GM12878 (cell line): ENCODE measurements at regions not wholly inside any gene's neighbourhood (a gene's known extent, or its start where the extent isn't known, plus 50 kb on each side); places are given as distances from the start of the nearest gene placed in this dataset.

Experiments used
- ATAC-seq: fragments of 200-7000 bp; cut with Tn5 transposase; 3 replicates; pipeline ENCODE4 v1.9.1; 2020; ENCODE audit warnings: mild to moderate bottlenecking, moderate library complexity
- BruUV-seq: library from RNA; stranded (reverse); fragments of 400-500 nt; replicated peaks from 2 replicates; lab custom pipeline; 2021; lab: Mats Ljungman, UMichigan
- CTCF ChIA-PET: fragments of 300-600 bp; sonication (Branson Sonifier 250); formaldehyde crosslinking; extraction: SDS; loops from one replicate; lab custom pipeline; 2021; ENCODE audit warnings: inconsistent platforms; lab: Yijun Ruan, JAX
- POLR2A ChIA-PET: fragments of 350-600 bp; formaldehyde crosslinking; extraction: SDS; loops from one replicate; lab custom pipeline; 2021; ENCODE audit warnings: inconsistent platforms; lab: Charles Lee
- RAD21 ChIA-PET: fragments of 300-600 bp; sonication (Branson Sonifier 250); formaldehyde crosslinking; loops from one replicate; lab custom pipeline; 2023; ENCODE audit warnings: antibody characterized with exemption; ENCODE audit not compliant: unreplicated experiment; lab: Charles Lee
- SMC1A ChIA-PET: fragments of 300-600 bp; sonication (Branson Sonifier 250); formaldehyde crosslinking; loops from one replicate; lab custom pipeline; 2023; ENCODE audit not compliant: unreplicated experiment, uncharacterized antibody; lab: Charles Lee
- DNase-seq: peaks from one replicate; pipeline ENCODE4 v3.0.0-alpha.2; 2011; ENCODE audit warnings: low read depth, low spot score
- FAIRE-seq: peaks from 3 replicates; lab custom pipeline; 2011; peaks lifted over from hg19 to GRCh38; lab: Jason Lieb, UNC
- H2AFZ ChIP-seq: 2 replicates; pipeline ENCODE4 v1.6.0; 2011; ENCODE audit warnings: low read depth, low read length, control low read depth; ENCODE audit not compliant: control insufficient read depth
- H3K27ac ChIP-seq: 2 replicates; pipeline ENCODE4 v1.5.1; 2011; ENCODE audit warnings: control low read depth; ENCODE audit not compliant: control insufficient read depth, insufficient read depth
- H3K27me3 ChIP-seq, 2 experiments: replicated peaks in 1 of 2; 2 replicates each; pipeline versions ENCODE4 v1.6.0 to v1.6.1; 2011; ENCODE audit warnings: low read length in 1 of 2; ENCODE audit not compliant: control insufficient read depth in 2 of 2, insufficient read depth in 2 of 2
- H3K36me3 ChIP-seq, 2 experiments: 2 replicates each; pipeline ENCODE4 v1.5.1; 2011; ENCODE audit warnings: low read length in 1 of 2; ENCODE audit not compliant: control insufficient read depth in 2 of 2, insufficient read depth in 2 of 2
- H3K4me1 ChIP-seq: 2 replicates; pipeline ENCODE4 v1.6.1; 2011; ENCODE audit warnings: mild to moderate bottlenecking, low read length, moderate library complexity, mixed read lengths; ENCODE audit not compliant: control insufficient read depth, insufficient read depth
- H3K4me2 ChIP-seq: 2 replicates; pipeline ENCODE4 v1.6.0; 2011; ENCODE audit warnings: control low read depth; ENCODE audit not compliant: control insufficient read depth, insufficient read depth
- H3K4me3 ChIP-seq: fragments of 200-600 bp; sonication (generic); 2 replicates; pipeline ENCODE4 v1.5.1; 2016
- H3K79me2 ChIP-seq: 2 replicates; pipeline ENCODE4 v1.6.0; 2011; ENCODE audit warnings: low read length; ENCODE audit not compliant: control insufficient read depth, insufficient read depth
- H3K9ac ChIP-seq: 2 replicates; pipeline ENCODE4 v1.8.0; 2011; ENCODE audit warnings: low read length, control low read depth, mixed read lengths; ENCODE audit not compliant: control insufficient read depth, insufficient read depth
- H3K9me3 ChIP-seq: replicated peaks from 3 replicates; pipeline ENCODE4 v1.5.1; 2011; ENCODE audit warnings: mild to moderate bottlenecking, low read length; ENCODE audit not compliant: control insufficient read depth, insufficient read depth
- H4K20me1 ChIP-seq: 2 replicates; pipeline ENCODE4 v1.6.0; 2011; ENCODE audit not compliant: control insufficient read depth, insufficient read depth
- BCL11A ChIP-seq: IDR thresholded peaks from 2 replicates; pipeline ENCODE4 v1.6.1; 2011; ENCODE audit warnings: low read depth, low read length
- CBX3 ChIP-seq: fragments of 200-600 bp; sonication (generic); IDR thresholded peaks from 2 replicates; pipeline ENCODE4 v1.6.1; 2016; ENCODE audit warnings: low read depth, borderline replicate concordance
- DPF2 ChIP-seq: fragments of 450-650 bp; IDR thresholded peaks from 2 replicates; pipeline ENCODE4 v1.6.1; 2017; ENCODE audit warnings: mild to moderate bottlenecking
- GATAD2B ChIP-seq: fragments of 450-650 bp; conservative IDR thresholded peaks from 2 replicates; pipeline ENCODE4 v1.6.1; 2017; ENCODE audit warnings: low read depth, mild to moderate bottlenecking, moderate library complexity
- NFYB ChIP-seq: IDR thresholded peaks from 2 replicates; pipeline ENCODE4 v1.6.1; 2011; ENCODE audit warnings: low read depth, mild to moderate bottlenecking, low read length, improper control_type of control experiment, moderate library complexity; ENCODE audit not compliant: insufficient read depth
- RCOR1 ChIP-seq: conservative IDR thresholded peaks from 2 replicates; pipeline ENCODE4 v1.6.1; 2012; ENCODE audit warnings: low read depth, low read length, improper control_type of control experiment
- TCF12 ChIP-seq: IDR thresholded peaks from 2 replicates; pipeline ENCODE4 v1.6.1; 2011; ENCODE audit warnings: low read depth, mild to moderate bottlenecking, low read length
- TCF7 ChIP-seq: IDR thresholded peaks from 2 replicates; pipeline ENCODE4 v1.6.1; 2014; ENCODE audit warnings: antibody characterized with exemption, borderline replicate concordance
- WRNIP1 ChIP-seq: IDR thresholded peaks from 2 replicates; pipeline ENCODE4 v1.6.1; 2011; ENCODE audit warnings: low read depth, low read length, improper control_type of control experiment, borderline replicate concordance
- ZBTB11 ChIP-seq: fragments of 450-650 bp; formaldehyde crosslinking; IDR thresholded peaks from 2 replicates; pipeline ENCODE4 v1.5.0; 2022; ENCODE audit warnings: mild to moderate bottlenecking, missing genetic modification characterization
- ZBTB4 ChIP-seq: fragments of 450-650 bp; formaldehyde crosslinking; IDR thresholded peaks from 2 replicates; pipeline ENCODE4 v1.4.0; 2022; ENCODE audit warnings: mild to moderate bottlenecking, moderate library complexity
- WGBS: methylation state at CpG from one replicate; pipeline ENCODE4 v1.1.6; 2016; ENCODE audit warnings: low lambda C conversion rate; ENCODE audit not compliant: insufficient replicate concordance, insufficient coverage; ENCODE audit errors: missing lambda C conversion rate; 5-methylcytosine and 5-hydroxymethylcytosine counted together
- in situ Hi-C: fragments of 300-500 bp; cut with MboI; formaldehyde crosslinking; loops from 9 replicates; pipeline ENCODE4 v1.14.3; 2018; ENCODE audit warnings: mixed read lengths
- intact Hi-C: fragments of 100-400 bp; cut with micrococcal nuclease; formaldehyde crosslinking; loops from one replicate; pipeline ENCODE4 v1.14.2; 2022; ENCODE audit not compliant: unreplicated experiment
- TF ChIP-seq, protein P1 (sequence below): IDR thresholded peaks from 2 replicates; pipeline ENCODE4 v1.6.1; 2011; ENCODE audit warnings: low read depth, mild to moderate bottlenecking, low read length, moderate library complexity, borderline replicate concordance; ENCODE audit errors: extremely low read depth
- TF ChIP-seq, protein P2 (sequence below): fragments of 450-650 bp; IDR thresholded peaks from 2 replicates; pipeline ENCODE4 v1.6.1; 2016; ENCODE audit warnings: mild to moderate bottlenecking
- TF ChIP-seq, protein P3 (sequence below): fragments of 450-650 bp; IDR thresholded peaks from 2 replicates; pipeline ENCODE4 v1.6.1; 2018; ENCODE audit warnings: mild to moderate bottlenecking, low read depth, moderate library complexity; ENCODE audit not compliant: partially characterized antibody

DNA sequence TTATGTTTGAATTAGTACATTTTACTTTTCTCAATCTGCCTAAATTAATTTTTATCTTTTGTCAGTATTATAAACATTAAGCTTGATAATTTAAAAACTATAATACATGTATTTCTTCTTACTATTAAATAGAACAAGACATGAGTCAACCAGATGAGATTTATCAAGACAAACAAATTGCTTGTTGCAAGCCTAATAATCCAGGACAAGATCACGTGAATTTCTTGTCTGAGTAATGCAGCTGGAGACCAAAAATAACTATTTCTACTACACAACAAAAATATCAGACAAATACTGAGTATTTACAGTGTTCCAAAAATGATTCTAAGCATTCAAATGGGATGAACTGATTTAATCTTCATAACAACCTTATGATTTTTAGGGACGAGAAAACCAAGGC, 339.1 kb upstream of the PRR16 start:
- no peak overlapping the region for H3K4me3 ChIP-seq
- no peak overlapping the region for H3K27ac ChIP-seq
- no peaks in the 10 kb centered on the region for H3K9me3 ChIP-seq
- no peaks in the 10 kb centered on the region for H3K27me3 ChIP-seq
- DNase-seq: no peak
- CTCF ChIA-PET: interaction anchor here (0.6 kb wide), 1 partner anchor 12 kb away, joined by 3 read pairs; no protein-coding TSS in a partner anchor
- in situ Hi-C loops: no loop called here
- no peak overlapping the region for H2AFZ ChIP-seq
- RAD21 ChIA-PET: no interaction called here
- FAIRE-seq: no peak
- no peak for ATAC-seq
- no peaks in the 10 kb centered on the region for H3K36me3 ChIP-seq
- intact Hi-C loops: no loop called here
- no peaks in the 10 kb centered on the region for H3K79me2 ChIP-seq
- POLR2A ChIA-PET: no interaction called here
- BruUV-seq: no TSS peak
- no peak overlapping the region for H3K9ac ChIP-seq
- no peaks in the 10 kb centered on the region for H4K20me1 ChIP-seq
- WGBS: 9% methylated on average over 2 of the region's 2 CpGs
- H3K4me1 ChIP-seq: no peaks in the 10 kb centered on the region
- no peak overlapping the region for H3K4me2 ChIP-seq
- SMC1A ChIA-PET: interaction anchor here (1.1 kb wide), 1 partner anchor 106 kb away, joined by 3 read pairs; no protein-coding TSS in a partner anchor
- TF ChIP-seq, protein P1, sequence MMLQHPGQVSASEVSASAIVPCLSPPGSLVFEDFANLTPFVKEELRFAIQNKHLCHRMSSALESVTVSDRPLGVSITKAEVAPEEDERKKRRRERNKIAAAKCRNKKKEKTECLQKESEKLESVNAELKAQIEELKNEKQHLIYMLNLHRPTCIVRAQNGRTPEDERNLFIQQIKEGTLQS: no peak
- TF ChIP-seq TCF7 (no peak), DPF2 (no peak), GATAD2B (no peak), TCF12 (no peak), CBX3 (no peak), WRNIP1 (no peak), RCOR1 (no peak), ZBTB4 (CRISPR knock-in tag) (no peak), BCL11A (no peak), ZBTB11 (CRISPR knock-in tag) (no peak), NFYB (no peak)
- TF ChIP-seq, protein P2, sequence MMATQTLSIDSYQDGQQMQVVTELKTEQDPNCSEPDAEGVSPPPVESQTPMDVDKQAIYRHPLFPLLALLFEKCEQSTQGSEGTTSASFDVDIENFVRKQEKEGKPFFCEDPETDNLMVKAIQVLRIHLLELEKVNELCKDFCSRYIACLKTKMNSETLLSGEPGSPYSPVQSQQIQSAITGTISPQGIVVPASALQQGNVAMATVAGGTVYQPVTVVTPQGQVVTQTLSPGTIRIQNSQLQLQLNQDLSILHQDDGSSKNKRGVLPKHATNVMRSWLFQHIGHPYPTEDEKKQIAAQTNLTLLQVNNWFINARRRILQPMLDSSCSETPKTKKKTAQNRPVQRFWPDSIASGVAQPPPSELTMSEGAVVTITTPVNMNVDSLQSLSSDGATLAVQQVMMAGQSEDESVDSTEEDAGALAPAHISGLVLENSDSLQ: no peak
- TF ChIP-seq, protein P3, sequence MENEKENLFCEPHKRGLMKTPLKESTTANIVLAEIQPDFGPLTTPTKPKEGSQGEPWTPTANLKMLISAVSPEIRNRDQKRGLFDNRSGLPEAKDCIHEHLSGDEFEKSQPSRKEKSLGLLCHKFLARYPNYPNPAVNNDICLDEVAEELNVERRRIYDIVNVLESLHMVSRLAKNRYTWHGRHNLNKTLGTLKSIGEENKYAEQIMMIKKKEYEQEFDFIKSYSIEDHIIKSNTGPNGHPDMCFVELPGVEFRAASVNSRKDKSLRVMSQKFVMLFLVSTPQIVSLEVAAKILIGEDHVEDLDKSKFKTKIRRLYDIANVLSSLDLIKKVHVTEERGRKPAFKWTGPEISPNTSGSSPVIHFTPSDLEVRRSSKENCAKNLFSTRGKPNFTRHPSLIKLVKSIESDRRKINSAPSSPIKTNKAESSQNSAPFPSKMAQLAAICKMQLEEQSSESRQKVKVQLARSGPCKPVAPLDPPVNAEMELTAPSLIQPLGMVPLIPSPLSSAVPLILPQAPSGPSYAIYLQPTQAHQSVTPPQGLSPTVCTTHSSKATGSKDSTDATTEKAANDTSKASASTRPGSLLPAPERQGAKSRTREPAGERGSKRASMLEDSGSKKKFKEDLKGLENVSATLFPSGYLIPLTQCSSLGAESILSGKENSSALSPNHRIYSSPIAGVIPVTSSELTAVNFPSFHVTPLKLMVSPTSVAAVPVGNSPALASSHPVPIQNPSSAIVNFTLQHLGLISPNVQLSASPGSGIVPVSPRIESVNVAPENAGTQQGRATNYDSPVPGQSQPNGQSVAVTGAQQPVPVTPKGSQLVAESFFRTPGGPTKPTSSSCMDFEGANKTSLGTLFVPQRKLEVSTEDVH: no peak
